Gastrocnemius medialis (tissue), 4 donors: ENCODE measurements at regions not wholly inside any gene's neighbourhood (a gene's known extent, or its start where the extent isn't known, plus 50 kb on each side); places are given as distances from the start of the nearest gene placed in this dataset.

Experiments
- CTCF ChIP-seq, 5 experiments: fragments of 450-650 bp in 3 of 5; fragments of 200-600 bp in 2 of 5; sonication (generic) in 2 of 5; IDR thresholded peaks in 4 of 5; conservative IDR thresholded peaks in 1 of 5; 1 replicate in 4 of 5; 2 replicates in 1 of 5; pipeline ENCODE4 v1.5.1; 2016 to 2019; ENCODE audit warnings: antibody characterized with exemption in 5 of 5, mild to moderate bottlenecking in 3 of 5, moderate library complexity in 3 of 5
- POLR2A ChIP-seq, 2 donors: fragments of 450-650 bp; IDR thresholded peaks; one replicate each; pipeline ENCODE4 v1.6.1; 2017; ENCODE audit warnings: antibody characterized with exemption in 2 of 2, mild to moderate bottlenecking in 2 of 2, moderate library complexity in 2 of 2

GRCh38 chr3:159250961-159251360 lies 449.1 kb downstream of the MFSD1 start:
- no peak for TF ChIP-seq CTCF (IDR thresholded peaks at IDR 0.05 in 4 of 5, conservative IDR thresholded peaks at IDR 0.05 in 1 of 5)
- TF ChIP-seq POLR2A (IDR thresholded peaks at IDR 0.05), result no peak
